C4-2B (cell line): ENCODE measurements at regions not wholly inside any gene's neighbourhood (a gene's known extent, or its start where the extent isn't known, plus 50 kb on each side); places are given as distances from the start of the nearest gene placed in this dataset.

Source experiments
- H3K27ac ChIP-seq: fragments of 450-650 bp; 2 replicates; pipeline ENCODE4 v1.5.1; 2017
- ZFX ChIP-seq: fragments of 450-650 bp; IDR thresholded peaks from 2 replicates; pipeline ENCODE4 v1.6.1; 2017
- TF ChIP-seq, protein P1 (sequence below): fragments of 450-650 bp; conservative IDR thresholded peaks from 2 replicates; pipeline ENCODE4 v1.5.1; 2017; ENCODE audit warnings: mild to moderate bottlenecking

DNA sequence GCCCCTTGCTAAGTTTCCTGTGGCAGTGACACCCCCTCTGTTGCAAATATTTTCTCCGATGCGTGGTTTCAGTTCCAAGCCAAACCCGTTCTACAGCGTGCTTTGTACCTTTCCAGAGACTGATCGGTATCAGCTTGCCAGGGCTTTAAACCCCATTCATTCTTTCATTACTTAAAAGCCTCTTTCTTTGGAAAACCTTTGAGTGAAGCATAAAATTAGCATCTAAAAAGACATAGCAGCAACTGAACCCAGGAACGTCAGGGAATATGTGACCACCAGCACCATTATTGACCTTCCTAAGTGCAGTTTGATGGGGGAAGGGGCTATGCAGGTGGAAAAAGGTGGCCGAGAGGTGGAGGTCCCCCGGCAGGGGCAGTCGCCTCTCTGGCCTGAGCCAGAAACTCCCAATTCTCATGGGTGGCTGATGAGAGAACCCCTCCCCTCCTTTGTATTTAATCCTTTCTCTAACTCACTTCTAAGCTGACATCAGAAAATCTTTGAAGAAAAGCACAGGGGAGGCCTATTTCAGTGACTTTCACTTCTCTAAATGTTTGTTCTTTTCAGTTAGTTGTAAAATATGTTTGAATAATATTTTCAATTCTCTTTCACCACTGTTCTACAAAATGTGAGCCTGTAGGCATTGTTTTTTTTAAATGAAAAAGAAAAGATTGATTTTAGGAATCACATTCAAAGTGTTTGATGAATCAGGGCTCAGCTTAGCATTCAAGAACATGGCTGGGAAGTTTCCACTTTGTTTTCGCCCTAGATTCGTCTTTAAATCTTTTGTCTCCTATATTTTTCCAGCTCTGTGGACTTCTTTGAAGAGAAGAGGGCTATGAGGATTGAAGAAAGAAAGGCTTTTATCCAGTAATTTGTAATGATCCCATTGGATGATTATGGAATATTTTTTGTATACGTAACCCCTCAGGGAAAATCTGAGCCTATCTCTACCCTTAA, 89.2 kb downstream of the RSPH3 start:
- H3K27ac ChIP-seq = no peak overlapping the region
- TF ChIP-seq ZFX = no peak
- TF ChIP-seq, protein P1, sequence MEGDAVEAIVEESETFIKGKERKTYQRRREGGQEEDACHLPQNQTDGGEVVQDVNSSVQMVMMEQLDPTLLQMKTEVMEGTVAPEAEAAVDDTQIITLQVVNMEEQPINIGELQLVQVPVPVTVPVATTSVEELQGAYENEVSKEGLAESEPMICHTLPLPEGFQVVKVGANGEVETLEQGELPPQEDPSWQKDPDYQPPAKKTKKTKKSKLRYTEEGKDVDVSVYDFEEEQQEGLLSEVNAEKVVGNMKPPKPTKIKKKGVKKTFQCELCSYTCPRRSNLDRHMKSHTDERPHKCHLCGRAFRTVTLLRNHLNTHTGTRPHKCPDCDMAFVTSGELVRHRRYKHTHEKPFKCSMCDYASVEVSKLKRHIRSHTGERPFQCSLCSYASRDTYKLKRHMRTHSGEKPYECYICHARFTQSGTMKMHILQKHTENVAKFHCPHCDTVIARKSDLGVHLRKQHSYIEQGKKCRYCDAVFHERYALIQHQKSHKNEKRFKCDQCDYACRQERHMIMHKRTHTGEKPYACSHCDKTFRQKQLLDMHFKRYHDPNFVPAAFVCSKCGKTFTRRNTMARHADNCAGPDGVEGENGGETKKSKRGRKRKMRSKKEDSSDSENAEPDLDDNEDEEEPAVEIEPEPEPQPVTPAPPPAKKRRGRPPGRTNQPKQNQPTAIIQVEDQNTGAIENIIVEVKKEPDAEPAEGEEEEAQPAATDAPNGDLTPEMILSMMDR = no peak

- no peak for TF ChIP-seq ZFX
- TF ChIP-seq, protein P1 = no peak
- H3K27ac ChIP-seq = no peak overlapping the region
Observed at GRCh38 chr6:158909938-158910337, 90.1 kb downstream of the RSPH3 start.

DNA sequence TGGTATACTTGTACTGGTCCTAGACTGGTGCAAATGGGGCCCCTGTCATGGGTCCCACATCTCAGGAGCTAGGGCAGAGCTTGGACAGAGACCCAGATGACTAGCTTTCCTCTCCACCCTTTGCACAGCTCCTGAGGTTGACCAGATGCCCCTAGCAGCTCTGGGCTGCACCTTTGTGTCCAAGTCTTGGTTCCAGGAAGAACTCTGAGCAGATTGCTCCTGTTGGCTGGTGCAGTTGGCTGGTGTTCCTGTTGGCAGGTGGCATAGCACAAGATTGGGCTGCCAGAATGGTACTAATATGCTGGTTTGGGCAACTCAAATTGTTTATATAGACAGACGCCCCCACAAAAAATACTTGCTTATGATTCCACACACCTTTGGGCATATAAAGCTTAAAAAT, 89.4 kb upstream of the EZR start:
- H3K27ac ChIP-seq = no peak overlapping the region
- TF ChIP-seq, protein P1 = no peak
- TF ChIP-seq ZFX = no peak

GRCh38 chr6:158907931-158908330, 88.8 kb upstream of the EZR start:
- TF ChIP-seq, protein P1 = no peak
- no peak for TF ChIP-seq ZFX
- no peak overlapping the region for H3K27ac ChIP-seq

DNA sequence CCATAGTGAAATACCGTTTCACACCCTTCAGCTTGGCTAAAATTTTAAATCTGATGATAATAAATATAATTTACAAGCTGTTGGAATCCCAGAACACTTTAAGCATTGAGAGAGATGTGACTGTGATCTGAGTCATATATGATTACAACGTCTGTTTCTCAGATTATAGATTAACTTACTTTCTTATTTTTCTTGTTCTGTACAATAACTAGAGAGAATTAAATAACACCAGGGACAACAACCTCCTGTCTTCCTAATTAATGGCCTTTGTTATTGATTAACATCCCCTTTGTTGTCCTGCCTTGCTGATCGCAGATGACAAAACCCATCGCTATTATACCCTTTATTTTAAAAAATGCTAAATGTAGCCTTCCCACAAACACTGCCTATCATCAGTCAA, 87.8 kb upstream of the EZR start:
- TF ChIP-seq ZFX = no peak
- TF ChIP-seq, protein P1 = no peak
- no peak overlapping the region for H3K27ac ChIP-seq

DNA sequence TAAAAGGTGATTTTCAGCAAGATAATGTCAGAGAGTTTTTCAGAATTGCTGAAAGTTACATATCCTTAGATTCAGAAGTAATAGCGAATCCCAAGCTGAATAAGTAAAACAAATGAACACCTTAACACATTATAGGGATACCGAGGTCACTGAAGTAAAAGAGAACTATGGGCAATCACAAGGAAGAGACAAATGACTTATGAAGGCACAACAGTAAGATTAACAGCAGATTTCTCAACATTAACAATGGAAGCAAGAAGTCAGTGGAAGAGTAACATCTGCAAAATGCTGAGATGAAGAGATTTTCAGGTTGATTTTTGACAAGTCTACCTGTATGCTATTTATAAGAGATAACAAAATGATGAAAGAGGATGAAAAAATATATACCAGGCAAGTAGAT, 86.1 kb upstream of the EZR start:
- H3K27ac ChIP-seq = no peak overlapping the region
- no peak for TF ChIP-seq ZFX
- TF ChIP-seq, protein P1 = no peak

GRCh38 chr6:158903801-158904200, 84.6 kb upstream of the EZR start:
- TF ChIP-seq ZFX = no peak
- TF ChIP-seq, protein P1 = no peak
- H3K27ac ChIP-seq = no peak overlapping the region
